ENCODE measurements at regions not wholly inside any gene's neighbourhood (a gene's known extent, or its start where the extent isn't known, plus 50 kb on each side); places are given as distances from the start of the nearest gene placed in this dataset.
A peak's percentile ranks its signal among the peaks of the same experiment; 100 is the strongest.

DNA sequence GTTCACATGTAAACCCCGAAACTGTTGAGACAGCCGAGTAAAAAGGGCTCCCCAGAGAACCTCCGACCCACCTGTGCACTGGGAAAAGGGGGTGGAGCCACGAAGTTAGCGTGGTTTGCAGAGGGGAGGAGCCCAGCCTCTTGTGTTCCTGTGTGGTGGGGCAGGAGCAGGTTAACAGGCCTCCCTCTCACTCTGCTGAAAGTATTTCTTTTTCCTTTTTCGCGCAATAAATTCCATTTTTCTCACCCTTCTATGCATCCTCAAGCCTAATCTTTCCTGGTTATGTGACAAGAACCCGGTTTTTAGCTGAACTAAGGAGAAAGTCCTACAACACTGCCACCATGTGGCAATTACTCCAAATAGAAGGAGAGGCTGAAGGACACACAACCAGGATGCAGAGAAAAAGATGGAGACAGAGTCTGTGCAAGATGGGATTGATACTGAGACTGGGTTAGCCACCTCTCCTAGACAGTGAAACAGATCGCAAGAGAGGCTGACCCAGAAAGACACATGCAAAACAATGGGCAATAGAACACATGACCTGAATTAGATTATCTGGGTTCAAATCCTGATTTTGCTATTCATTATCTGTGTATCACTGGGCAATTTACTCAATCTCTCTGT lies 168.7 kb upstream of the PRSS16 start:
- no peaks in the 10 kb centered on the region for H3K36me3 ChIP-seq
- DNase-seq: no peak
- peak overlapping the region; percentile 39 for H3K4me3 ChIP-seq
- no peaks in the 10 kb centered on the region for H3K9me3 ChIP-seq (replicated peaks)
- H3K27me3 ChIP-seq (ENCODE audit: low read depth): peaks cover 77% of the 10 kb centered on the region
- intact Hi-C loops (cut with micrococcal nuclease): no loop called here
- TF ChIP-seq, protein P1, sequence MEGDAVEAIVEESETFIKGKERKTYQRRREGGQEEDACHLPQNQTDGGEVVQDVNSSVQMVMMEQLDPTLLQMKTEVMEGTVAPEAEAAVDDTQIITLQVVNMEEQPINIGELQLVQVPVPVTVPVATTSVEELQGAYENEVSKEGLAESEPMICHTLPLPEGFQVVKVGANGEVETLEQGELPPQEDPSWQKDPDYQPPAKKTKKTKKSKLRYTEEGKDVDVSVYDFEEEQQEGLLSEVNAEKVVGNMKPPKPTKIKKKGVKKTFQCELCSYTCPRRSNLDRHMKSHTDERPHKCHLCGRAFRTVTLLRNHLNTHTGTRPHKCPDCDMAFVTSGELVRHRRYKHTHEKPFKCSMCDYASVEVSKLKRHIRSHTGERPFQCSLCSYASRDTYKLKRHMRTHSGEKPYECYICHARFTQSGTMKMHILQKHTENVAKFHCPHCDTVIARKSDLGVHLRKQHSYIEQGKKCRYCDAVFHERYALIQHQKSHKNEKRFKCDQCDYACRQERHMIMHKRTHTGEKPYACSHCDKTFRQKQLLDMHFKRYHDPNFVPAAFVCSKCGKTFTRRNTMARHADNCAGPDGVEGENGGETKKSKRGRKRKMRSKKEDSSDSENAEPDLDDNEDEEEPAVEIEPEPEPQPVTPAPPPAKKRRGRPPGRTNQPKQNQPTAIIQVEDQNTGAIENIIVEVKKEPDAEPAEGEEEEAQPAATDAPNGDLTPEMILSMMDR (IDR thresholded peaks at IDR 0.05; ENCODE audit: borderline replicate concordance): peak; percentile 67
- no peak overlapping the region for H3K27ac ChIP-seq (replicated peaks)
- peaks cover 4% of the 10 kb centered on the region for H3K4me1 ChIP-seq

DNA sequence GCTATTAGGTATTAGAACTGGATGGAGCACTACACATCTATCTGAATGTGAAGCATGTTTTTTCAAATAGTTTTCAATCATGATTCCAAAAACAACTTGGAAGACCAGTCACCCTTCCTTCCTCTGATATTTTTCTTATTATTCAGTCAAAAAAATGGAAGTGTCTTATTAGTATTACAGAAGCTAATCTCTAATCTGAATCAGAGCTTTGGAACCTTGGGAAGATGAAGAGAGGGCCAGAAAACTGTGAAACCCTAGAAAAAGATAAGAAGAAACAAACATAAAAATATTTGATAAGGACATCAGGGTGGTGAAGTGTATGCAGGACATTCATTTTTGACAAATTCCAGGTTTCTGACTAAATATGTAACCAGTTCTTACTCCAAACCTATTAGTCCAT lies 166.3 kb upstream of the PRSS16 start:
- intact Hi-C loops (cut with micrococcal nuclease): loop anchor here (5.0 kb wide), 1 partner anchor 474 kb away; no protein-coding TSS in a partner anchor
- DNase-seq: no peak
- H3K36me3 ChIP-seq: no peaks in the 10 kb centered on the region
- no peak overlapping the region for H3K27ac ChIP-seq (replicated peaks)
- no peak overlapping the region for H3K4me3 ChIP-seq
- peaks cover 88% of the 10 kb centered on the region for H3K27me3 ChIP-seq (ENCODE audit: low read depth)
- H3K9me3 ChIP-seq (replicated peaks): no peaks in the 10 kb centered on the region
- H3K4me1 ChIP-seq: peaks cover 4% of the 10 kb centered on the region
- TF ChIP-seq, protein P1 (IDR thresholded peaks at IDR 0.05; ENCODE audit: borderline replicate concordance): no peak

DNA sequence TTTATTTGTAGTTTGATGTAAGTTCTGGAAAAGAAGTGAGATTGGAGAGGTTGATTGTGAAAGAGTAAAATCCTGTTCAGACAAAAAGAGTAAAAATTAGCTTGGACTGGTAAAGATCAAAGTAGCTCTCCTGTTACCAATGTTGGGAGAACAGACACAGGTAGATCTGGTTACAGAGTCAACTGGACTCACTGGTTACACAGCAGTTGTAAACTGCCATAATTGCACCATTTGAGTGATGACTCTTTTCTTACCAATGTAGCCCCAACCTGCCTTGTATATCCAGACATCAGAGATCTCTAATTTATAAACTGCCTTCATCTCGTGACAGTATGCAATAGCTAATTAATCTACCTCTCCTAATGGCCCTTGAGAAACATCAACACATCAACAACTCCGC lies 165.6 kb upstream of the PRSS16 start:
- H3K27me3 ChIP-seq (ENCODE audit: low read depth): peaks cover 88% of the 10 kb centered on the region
- intact Hi-C loops (cut with micrococcal nuclease): loop anchor here (5.0 kb wide), 1 partner anchor 475 kb away; no protein-coding TSS in a partner anchor
- H3K27ac ChIP-seq (replicated peaks): no peak overlapping the region
- no peak overlapping the region for H3K4me3 ChIP-seq
- H3K9me3 ChIP-seq (replicated peaks): no peaks in the 10 kb centered on the region
- H3K36me3 ChIP-seq: no peaks in the 10 kb centered on the region
- H3K4me1 ChIP-seq: peaks cover 4% of the 10 kb centered on the region
- no peak for DNase-seq
- TF ChIP-seq, protein P1 (IDR thresholded peaks at IDR 0.05; ENCODE audit: borderline replicate concordance): no peak

DNA sequence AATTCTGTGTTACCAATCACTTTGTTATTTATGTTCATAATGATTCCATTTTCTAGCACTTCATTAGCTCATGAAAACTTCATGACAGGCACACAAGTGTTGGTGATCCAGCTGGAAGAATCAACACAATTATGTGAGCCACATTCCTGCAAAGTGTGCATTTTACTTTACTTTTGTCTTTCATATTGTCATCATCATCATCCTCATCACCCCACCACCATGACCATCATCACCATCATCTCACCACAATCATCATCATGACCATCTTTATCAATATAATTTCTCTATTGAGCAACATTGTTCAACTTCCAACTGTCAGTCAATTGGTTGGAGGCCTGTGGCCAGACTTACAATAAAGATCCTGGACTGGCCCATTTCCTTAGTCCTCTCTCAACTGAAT lies 159.4 kb upstream of the PRSS16 start:
- Histone ChIP-seq H3K27ac (replicated peaks) (no peak overlapping the region), H3K4me1 (no peaks in the 10 kb centered on the region), H3K27me3 (ENCODE audit: low read depth) (peaks cover 95% of the 10 kb centered on the region), H3K36me3 (no peaks in the 10 kb centered on the region), H3K4me3 (no peak overlapping the region), H3K9me3 (replicated peaks) (no peaks in the 10 kb centered on the region)
- DNase-seq: no peak
- intact Hi-C loops (cut with micrococcal nuclease): no loop called here
- TF ChIP-seq, protein P1 (IDR thresholded peaks at IDR 0.05; ENCODE audit: borderline replicate concordance): no peak

DNA sequence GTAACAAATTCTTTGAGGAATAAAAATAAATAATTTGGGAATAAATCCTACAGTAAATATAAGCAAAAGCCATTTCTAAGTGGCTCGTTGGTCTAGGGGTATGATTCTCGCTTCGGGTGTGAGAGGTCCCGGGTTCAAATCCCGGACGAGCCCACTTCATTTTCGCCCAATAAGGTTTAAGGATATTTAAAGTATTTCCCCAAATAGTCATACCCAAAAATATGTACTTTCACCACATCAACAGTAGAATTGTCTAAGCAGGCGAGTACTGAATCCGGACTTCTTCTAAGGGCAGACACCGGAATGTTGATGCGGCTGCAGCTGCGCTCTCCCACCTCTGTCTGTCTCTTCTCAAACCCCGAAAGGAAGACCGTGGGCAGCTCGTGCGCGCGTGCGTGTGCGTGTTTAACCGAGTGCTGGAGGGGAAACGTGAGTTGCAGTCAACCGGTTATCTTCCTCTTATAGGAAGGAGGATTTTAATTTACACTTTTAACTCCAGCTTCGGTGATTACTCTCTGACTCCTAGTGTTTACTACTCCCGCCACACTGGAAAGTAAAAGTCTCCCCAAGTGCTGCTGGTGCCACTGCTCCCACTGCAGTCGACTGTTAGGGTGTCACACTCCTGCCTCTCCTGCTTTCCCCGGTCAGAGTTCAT lies 155.7 kb upstream of the PRSS16 start:
- H3K36me3 ChIP-seq: no peaks in the 10 kb centered on the region
- no peaks in the 10 kb centered on the region for H3K9me3 ChIP-seq (replicated peaks)
- intact Hi-C loops (cut with micrococcal nuclease): no loop called here
- no peak for DNase-seq
- TF ChIP-seq, protein P1 (IDR thresholded peaks at IDR 0.05; ENCODE audit: borderline replicate concordance): no peak
- no peak overlapping the region for H3K27ac ChIP-seq (replicated peaks)
- H3K4me1 ChIP-seq: peaks cover 5% of the 10 kb centered on the region
- peak overlapping the region; percentile 39 for H3K4me3 ChIP-seq
- H3K27me3 ChIP-seq (ENCODE audit: low read depth): peaks cover 100% of the 10 kb centered on the region
